Fibroblast of gingiva (primary cell): ENCODE measurements at regions not wholly inside any gene's neighbourhood (a gene's known extent, or its start where the extent isn't known, plus 50 kb on each side); places are given as distances from the start of the nearest gene placed in this dataset.

Experiments used
- DNase-seq: peaks from one replicate; pipeline ENCODE4 v3.0.0-alpha.2; 2011; ENCODE audit warnings: low read depth

GRCh38 chr3:177981576-177981975 is 554.7 kb upstream of the KCNMB2 start:
- no peak for DNase-seq

GRCh38 chr3:177982034-177982433 is 554.2 kb upstream of the KCNMB2 start:
- no peak for DNase-seq

GRCh38 chr3:177983320-177983719 is 552.9 kb upstream of the KCNMB2 start:
- DNase-seq, result no peak

GRCh38 chr3:177992993-177993970 is 543.0 kb upstream of the KCNMB2 start:
- no peak for DNase-seq

GRCh38 chr3:177994976-177995375 is 541.3 kb upstream of the KCNMB2 start:
- no peak for DNase-seq

GRCh38 chr3:177995381-177996085 is 540.7 kb upstream of the KCNMB2 start:
- no peak for DNase-seq

- peak; percentile 15 for DNase-seq
These were observed 534.5 kb upstream of the KCNMB2 start for GRCh38 chr3:178001670-178002101.

- DNase-seq, result no peak
These were observed 534.1 kb upstream of the KCNMB2 start for GRCh38 chr3:178002113-178002512.

- DNase-seq, result peak; percentile 21
These were observed 532.5 kb upstream of the KCNMB2 start for GRCh38 chr3:178003756-178004155.

GRCh38 chr3:178005961-178006360 is 530.3 kb upstream of the KCNMB2 start:
- DNase-seq, result no peak

- DNase-seq, result no peak
These were observed 525.9 kb upstream of the KCNMB2 start for GRCh38 chr3:178010306-178010705.

GRCh38 chr3:178019645-178020044 is 516.6 kb upstream of the KCNMB2 start:
- no peak for DNase-seq

GRCh38 chr3:178022599-178022998 is 513.6 kb upstream of the KCNMB2 start:
- DNase-seq, result no peak

GRCh38 chr3:178028933-178029332 is 507.3 kb upstream of the KCNMB2 start:
- DNase-seq, result no peak

- DNase-seq, result peak; percentile 13
These were observed 499.6 kb upstream of the KCNMB2 start for GRCh38 chr3:178036451-178037144.

- DNase-seq, result no peak
These were observed 494.3 kb upstream of the KCNMB2 start for GRCh38 chr3:178041931-178042330.

- DNase-seq, result no peak
These were observed 493.9 kb upstream of the KCNMB2 start for GRCh38 chr3:178042376-178042775.

GRCh38 chr3:178043084-178043483 is 493.2 kb upstream of the KCNMB2 start:
- peak; percentile 2 for DNase-seq

GRCh38 chr3:178044320-178044719 is 491.9 kb upstream of the KCNMB2 start:
- no peak for DNase-seq

- DNase-seq, result no peak
These were observed 488.7 kb upstream of the KCNMB2 start for GRCh38 chr3:178047496-178047895.

GRCh38 chr3:178048768-178049167 is 487.5 kb upstream of the KCNMB2 start:
- no peak for DNase-seq

GRCh38 chr3:178054471-178054870 is 481.8 kb upstream of the KCNMB2 start:
- no peak for DNase-seq
